HG03025 (cell line): ENCODE measurements at regions not wholly inside any gene's neighbourhood (a gene's known extent, or its start where the extent isn't known, plus 50 kb on each side); places are given as distances from the start of the nearest gene placed in this dataset.
"Not testable (repeated sequence)": the region's sequence is repeated elsewhere in the genome, so short reads cannot be mapped to it uniquely, and the experiment has no call there.

Experiments
- ATAC-seq: cut with Tn5 transposase; IDR thresholded peaks from one replicate; pipeline ENCODE4 v1.9.1; 2021; ENCODE audit warnings: mild to moderate bottlenecking, moderate library complexity; ENCODE audit not compliant: unreplicated experiment, low FRiP score

DNA sequence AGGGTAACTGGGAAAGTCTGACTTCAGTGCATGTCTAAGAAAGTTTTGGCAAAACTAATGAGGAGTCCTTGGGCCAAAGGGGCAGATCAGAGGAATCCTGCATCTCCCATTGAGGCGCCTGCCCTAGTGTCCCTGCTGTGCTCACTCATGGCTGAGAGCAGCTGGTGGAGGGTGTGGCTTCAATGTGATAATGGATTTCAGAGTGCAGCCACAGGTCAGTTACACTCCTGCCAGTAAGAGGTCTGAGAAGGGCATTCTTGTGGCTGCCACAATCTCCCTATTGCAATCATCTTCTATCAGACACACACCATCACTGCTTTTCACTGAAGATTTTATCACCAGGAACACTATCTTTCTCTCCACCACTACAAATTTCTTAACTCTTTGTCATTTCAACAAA, 457.1 kb downstream of the MID1IP1 start:
- no peak for ATAC-seq

GRCh38 chrX:39260965-39261364, 459.7 kb downstream of the MID1IP1 start:
- ATAC-seq, result no peak

GRCh38 chrX:39261446-39262147, 460.3 kb downstream of the MID1IP1 start:
- no peak for ATAC-seq

DNA sequence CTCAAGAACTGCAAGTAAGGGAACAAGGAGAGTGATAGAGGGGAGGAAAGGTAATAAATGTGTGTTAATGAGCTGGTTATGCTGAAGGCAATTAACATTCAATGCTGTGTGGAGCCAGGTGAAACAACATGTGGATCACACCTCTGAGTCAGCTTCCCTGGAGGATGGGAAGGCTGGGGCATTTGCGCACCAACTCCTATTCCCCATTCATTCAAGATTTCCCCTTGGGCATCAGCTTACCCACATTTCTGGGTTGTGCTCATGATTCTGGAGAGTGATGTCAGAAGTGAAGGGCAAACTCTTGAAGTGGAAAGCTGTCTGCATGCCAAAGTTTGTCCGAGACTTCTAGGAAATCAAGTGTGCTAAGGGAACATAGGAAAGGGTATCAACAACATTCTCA, 461.4 kb downstream of the MID1IP1 start:
- no peak for ATAC-seq

- ATAC-seq, result no peak
Measured at GRCh38 chrX:39264023-39264422, 462.8 kb downstream of the MID1IP1 start.

DNA sequence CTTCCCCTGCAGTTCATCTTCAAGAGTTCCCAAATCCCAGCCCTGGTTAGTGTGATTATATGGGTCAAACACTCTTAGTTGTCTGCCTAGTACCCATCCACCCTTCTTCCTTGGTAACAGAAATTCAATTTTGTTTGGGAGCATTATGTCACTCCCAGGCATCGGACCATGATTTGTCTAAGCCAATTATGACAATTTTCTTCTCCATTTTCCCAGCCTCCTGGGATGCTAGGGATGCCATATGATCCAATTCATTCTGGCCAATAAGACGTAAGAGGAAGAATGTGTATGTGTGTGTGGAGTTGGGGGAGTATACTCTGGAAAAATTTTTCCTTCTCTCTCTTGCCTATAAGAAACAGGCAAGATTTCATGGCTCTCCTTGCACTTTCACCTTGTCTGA, 465.9 kb downstream of the MID1IP1 start:
- no peak for ATAC-seq

GRCh38 chrX:39268207-39268606, 466.9 kb downstream of the MID1IP1 start:
- ATAC-seq, result no peak

DNA sequence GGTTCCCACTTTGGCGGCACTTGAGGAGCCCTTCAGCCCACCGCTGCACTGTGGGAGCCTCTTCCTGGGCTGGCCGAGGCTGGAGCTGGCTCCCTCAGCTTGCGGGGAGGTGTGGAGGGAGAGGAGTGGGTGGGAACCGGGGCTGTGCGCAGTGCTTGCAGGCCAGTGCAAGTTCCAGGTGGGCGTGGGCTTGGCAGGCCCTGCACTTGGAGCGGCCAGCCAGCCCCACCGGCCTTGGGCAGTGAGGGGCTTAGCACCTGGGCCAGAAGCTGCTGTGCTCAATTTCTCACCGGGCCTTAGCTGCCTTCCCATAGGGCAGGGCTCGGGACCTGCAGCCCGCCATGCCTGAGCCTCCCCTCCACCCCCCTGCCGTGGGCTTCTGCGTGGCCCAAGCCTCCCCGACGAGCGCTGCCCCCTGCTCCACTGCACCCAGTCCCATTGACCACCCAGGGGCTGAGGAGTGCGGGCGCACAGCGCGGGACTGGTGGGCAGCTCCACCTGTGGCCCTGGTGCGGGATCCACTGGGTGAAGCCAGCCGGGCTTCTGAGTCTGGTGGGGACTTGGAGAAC, 474.3 kb downstream of the MID1IP1 start:
- ATAC-seq, result no peak

DNA sequence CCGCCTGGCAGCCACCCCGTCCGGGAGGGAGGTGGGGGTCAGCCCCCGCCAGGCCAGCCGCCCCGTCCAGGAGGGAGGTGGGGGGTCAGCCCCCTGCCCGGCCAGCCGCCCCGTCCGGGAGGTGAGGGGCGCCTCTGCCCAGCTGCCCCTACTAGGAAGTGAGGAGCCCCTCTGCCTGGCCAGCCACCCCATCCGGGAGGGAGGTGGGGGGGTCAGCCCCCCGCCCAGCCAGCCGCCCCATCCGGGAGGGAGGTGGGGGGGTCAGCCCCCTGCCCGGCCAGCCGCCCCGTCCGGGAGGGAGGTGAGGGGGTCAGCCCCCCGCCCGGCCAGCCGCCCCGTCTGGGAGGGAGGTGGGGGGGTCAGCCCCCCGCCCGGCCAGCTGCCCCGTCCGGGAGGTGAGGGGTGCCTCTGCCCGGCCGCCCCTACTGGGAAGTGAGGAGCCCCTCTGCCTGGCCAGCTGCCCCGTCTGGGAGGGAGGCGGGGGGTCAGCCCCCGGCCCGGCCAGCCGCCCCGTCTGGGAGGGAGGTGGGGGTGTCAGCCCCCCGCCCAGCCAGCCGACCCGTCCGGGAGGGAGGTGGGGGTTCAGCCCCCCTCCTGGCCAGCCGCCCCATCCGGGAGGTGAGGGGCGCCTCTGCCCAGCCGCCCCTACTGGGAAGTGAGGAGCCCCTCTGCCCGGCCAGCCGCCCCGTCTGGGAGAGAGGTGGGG, 476.6 kb downstream of the MID1IP1 start:
- not testable (repeated sequence) for ATAC-seq

- no peak for ATAC-seq
Measured at GRCh38 chrX:39283239-39283638, 482.0 kb downstream of the MID1IP1 start.

DNA sequence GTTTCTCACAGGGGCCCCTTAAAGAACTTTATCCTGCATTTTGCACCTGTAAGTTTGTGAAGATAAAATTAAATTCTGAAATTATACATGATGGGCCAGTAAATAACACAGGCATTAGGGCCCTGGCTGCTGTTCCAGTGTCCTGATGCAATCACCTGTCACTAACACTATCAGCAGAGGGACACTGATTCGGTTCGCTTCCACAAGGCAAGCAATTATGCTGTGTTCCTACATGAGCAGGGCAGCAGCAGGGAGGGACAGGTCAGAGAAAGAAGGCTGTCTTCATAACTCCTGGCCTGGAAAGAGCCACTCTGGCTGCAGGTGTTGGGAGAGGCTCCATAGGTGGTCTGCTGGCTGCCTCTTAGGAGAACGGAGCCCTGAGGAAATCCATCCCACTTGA, 487.3 kb downstream of the MID1IP1 start:
- no peak for ATAC-seq

- no peak for ATAC-seq
Measured at GRCh38 chrX:39289827-39290226, 488.6 kb downstream of the MID1IP1 start.

DNA sequence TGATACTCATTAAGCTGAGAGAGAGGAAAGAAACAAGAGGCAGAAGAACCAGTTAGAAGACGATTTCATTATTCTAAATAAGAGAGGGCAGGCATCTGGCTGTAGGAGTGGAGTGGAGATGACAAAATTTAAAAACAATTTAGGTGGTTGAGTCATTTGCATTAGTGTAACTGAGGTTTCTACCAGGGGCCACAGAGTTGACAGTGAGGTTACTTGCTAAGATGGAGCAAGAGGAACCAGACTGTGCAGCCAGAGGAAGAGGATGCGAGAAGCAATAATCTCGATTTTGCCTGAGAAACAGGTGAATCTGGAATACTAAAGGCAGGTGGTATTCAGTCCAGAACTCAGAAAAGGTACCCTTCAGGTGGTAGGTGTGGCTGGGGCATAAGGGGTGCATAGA, 491.9 kb downstream of the MID1IP1 start:
- ATAC-seq, result no peak

DNA sequence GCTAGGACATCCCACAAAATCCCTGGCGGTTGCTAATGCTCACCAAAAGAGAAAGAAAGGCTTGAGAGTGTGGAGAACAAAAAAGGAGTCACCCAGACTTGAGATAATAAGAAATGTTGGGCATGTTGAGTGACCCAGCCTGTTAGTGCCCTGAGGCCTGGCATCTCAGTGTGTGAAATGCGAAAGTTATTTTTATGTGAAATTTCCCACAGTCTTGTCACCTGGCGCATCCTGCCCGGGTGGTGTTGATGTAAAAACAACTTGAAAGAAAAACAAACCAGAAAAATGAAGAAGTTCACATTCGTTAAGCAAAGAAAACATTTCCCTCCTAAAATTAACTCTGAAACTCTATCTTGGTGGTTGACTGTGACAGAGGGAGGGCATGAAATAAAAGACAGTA, 495.2 kb downstream of the MID1IP1 start:
- no peak for ATAC-seq

DNA sequence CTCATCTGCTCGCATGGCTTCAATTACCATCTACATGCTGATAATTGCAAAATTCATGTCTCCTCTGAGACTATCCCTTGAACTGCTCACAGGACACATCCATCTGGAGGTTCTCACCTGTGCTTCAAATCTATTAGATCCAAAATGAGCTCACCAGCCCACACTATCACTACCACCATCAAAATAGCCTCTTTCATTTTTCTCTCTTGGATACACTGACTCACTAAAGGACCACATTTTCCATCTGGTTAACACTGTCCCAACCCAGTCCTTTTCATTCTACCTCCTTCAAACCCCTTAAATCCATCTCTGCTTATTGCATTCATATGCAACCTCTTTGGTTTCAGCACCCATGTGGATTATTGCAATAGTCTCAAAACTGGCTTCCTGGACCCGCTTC, 497.6 kb downstream of the MID1IP1 start:
- no peak for ATAC-seq

DNA sequence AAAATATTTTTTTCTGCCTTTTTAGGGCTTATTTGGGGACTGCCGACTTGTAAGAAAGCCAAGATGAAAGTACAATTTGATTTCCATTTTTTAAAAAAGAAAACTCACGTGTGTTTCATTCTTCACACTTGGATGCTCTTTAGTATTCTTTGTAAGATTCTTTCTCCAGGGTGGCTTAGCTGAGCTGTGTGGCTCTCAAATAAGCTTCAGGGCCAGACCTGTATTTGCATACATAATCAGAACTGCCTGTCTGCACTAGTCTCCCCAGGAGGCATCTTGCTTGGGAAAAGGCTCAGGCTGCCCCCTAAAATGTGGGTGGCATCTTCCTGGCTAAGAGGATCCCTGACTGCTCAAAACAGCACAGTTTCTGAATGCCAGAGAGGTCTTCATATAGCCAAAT, 498.4 kb downstream of the MID1IP1 start:
- no peak for ATAC-seq

DNA sequence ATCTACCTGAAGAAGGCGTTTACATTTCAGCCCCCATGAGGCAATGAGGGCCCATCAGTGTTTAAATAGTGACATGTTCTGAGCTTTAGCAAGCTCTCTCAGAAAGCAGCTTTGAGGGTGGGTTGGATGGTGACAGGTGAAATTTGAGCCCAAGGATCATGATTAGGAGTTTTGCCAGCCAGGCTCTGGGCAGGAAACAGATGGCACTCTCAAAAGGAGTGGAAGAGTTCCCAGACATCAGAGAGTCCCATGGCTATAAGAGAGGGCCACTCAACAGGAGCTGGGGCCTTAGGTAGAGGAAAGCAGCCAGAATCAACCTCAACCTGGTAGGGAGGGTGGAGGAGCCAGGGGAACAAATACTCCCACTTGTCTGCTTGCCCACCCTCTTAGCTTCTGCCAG, 499.8 kb downstream of the MID1IP1 start:
- ATAC-seq, result no peak

GRCh38 chrX:39302838-39303237, 501.6 kb downstream of the MID1IP1 start:
- ATAC-seq, result no peak

GRCh38 chrX:39304746-39305145, 503.5 kb downstream of the MID1IP1 start:
- no peak for ATAC-seq

GRCh38 chrX:39307488-39307887, 506.2 kb downstream of the MID1IP1 start:
- no peak for ATAC-seq

DNA sequence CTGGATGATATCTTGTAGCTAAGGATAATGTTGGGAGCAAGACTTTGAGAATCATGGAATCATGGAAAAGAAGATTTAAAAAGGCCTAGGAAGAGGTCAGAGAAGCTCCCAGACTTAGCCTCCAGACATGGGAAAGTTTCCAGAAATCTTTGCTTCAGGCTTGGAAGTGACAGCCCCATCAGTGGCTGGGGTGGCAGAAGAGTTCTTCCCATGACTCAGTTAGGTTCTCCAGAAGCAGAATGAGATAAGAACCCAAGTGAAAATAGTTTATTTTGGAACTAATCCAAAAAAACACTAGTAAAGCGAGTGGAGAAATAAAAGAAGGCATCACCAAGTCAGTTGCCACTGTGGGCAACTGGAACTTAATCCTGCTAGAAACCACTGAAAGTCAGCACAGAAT, 506.9 kb downstream of the MID1IP1 start:
- ATAC-seq, result no peak
